ENCODE measurements at regions not wholly inside any gene's neighbourhood (a gene's known extent, or its start where the extent isn't known, plus 50 kb on each side); places are given as distances from the start of the nearest gene placed in this dataset.

DNA sequence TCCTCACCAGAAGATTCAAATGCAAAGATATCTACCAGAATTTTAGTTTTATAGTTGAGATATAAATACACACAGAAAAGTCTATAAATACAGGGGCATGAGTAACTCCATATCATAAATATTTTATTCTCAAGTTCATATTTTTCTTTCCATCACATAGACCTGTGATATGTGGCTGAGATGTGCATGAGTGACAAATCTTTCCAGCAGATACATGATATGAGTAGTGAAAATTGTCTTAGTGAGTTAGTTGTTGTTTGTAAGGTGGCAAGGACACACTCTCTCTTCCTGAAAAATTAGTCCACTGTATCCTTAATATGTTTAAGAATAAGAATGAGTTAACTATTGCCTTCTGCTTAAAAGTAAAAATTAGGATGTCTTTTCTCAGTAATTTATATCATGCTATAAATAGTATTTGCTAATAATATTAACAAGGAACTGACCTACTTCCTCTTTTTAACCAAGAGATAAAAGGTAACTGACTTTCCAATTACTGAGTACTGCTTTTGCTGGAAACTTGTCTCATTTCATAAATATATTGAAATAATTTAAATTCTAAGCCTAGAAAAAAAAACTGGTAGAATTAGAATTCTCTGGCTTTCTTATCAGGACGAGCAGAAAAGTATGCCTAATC lies 85.2 kb upstream of the SESTD1 start:
- no peak overlapping the region for H3K4me3 Mint-ChIP-seq (ENCODE audit: unreplicated experiment)
- H3K9me3 Mint-ChIP-seq (ENCODE audit: unreplicated experiment): no peaks in the 10 kb centered on the region
- H3K27me3 Mint-ChIP-seq (ENCODE audit: unreplicated experiment): no peaks in the 10 kb centered on the region
- TF ChIP-seq, protein P1, sequence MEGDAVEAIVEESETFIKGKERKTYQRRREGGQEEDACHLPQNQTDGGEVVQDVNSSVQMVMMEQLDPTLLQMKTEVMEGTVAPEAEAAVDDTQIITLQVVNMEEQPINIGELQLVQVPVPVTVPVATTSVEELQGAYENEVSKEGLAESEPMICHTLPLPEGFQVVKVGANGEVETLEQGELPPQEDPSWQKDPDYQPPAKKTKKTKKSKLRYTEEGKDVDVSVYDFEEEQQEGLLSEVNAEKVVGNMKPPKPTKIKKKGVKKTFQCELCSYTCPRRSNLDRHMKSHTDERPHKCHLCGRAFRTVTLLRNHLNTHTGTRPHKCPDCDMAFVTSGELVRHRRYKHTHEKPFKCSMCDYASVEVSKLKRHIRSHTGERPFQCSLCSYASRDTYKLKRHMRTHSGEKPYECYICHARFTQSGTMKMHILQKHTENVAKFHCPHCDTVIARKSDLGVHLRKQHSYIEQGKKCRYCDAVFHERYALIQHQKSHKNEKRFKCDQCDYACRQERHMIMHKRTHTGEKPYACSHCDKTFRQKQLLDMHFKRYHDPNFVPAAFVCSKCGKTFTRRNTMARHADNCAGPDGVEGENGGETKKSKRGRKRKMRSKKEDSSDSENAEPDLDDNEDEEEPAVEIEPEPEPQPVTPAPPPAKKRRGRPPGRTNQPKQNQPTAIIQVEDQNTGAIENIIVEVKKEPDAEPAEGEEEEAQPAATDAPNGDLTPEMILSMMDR (IDR thresholded peaks at IDR 0.05; ENCODE audit: partially characterized antibody, unreplicated experiment): no peak
- H3K36me3 Mint-ChIP-seq (ENCODE audit: unreplicated experiment): no peaks in the 10 kb centered on the region
- no peaks in the 10 kb centered on the region for H3K4me1 Mint-ChIP-seq (ENCODE audit: low read depth, unreplicated experiment)
- DNase-seq: no peak
- H3K27ac Mint-ChIP-seq (ENCODE audit: unreplicated experiment): no peak overlapping the region

- Mint-ChIP-seq H3K9me3 (ENCODE audit: unreplicated experiment) (no peaks in the 10 kb centered on the region), H3K27me3 (ENCODE audit: unreplicated experiment) (no peaks in the 10 kb centered on the region), H3K27ac (ENCODE audit: unreplicated experiment) (no peak overlapping the region), H3K36me3 (ENCODE audit: unreplicated experiment) (no peaks in the 10 kb centered on the region), H3K4me1 (ENCODE audit: low read depth, unreplicated experiment) (no peaks in the 10 kb centered on the region), H3K4me3 (ENCODE audit: unreplicated experiment) (no peak overlapping the region)
- DNase-seq: no peak
- TF ChIP-seq, protein P1 (IDR thresholded peaks at IDR 0.05; ENCODE audit: partially characterized antibody, unreplicated experiment): no peak
Observed at GRCh38 chr2:179348906-179349305, 84.3 kb upstream of the SESTD1 start.

- H3K27ac Mint-ChIP-seq (ENCODE audit: unreplicated experiment): no peak overlapping the region
- H3K4me1 Mint-ChIP-seq (ENCODE audit: low read depth, unreplicated experiment): no peaks in the 10 kb centered on the region
Observed at GRCh38 chr2:179344970-179345369, 80.3 kb upstream of the SESTD1 start.

GRCh38 chr2:179344280-179344964 lies 79.8 kb upstream of the SESTD1 start:
- no peak overlapping the region for H3K27ac Mint-ChIP-seq (ENCODE audit: unreplicated experiment)
- TF ChIP-seq, protein P1 (IDR thresholded peaks at IDR 0.05; ENCODE audit: partially characterized antibody, unreplicated experiment): no peak
- H3K4me3 Mint-ChIP-seq (ENCODE audit: unreplicated experiment): no peak overlapping the region

More at GRCh38 chr2:179344970-179345369, 80.3 kb upstream of the SESTD1 start:
- Mint-ChIP-seq H3K4me3 (ENCODE audit: unreplicated experiment) (no peak overlapping the region), H3K27me3 (ENCODE audit: unreplicated experiment) (no peaks in the 10 kb centered on the region), H3K9me3 (ENCODE audit: unreplicated experiment) (no peaks in the 10 kb centered on the region), H3K36me3 (ENCODE audit: unreplicated experiment) (no peaks in the 10 kb centered on the region)
- TF ChIP-seq, protein P1 (IDR thresholded peaks at IDR 0.05; ENCODE audit: partially characterized antibody, unreplicated experiment): no peak
- DNase-seq: no peak

GRCh38 chr2:179343945-179344279 lies 79.3 kb upstream of the SESTD1 start:
- Mint-ChIP-seq H3K27ac (ENCODE audit: unreplicated experiment) (no peak overlapping the region), H3K9me3 (ENCODE audit: unreplicated experiment) (no peaks in the 10 kb centered on the region), H3K4me3 (ENCODE audit: unreplicated experiment) (no peak overlapping the region)

More at GRCh38 chr2:179344280-179344964, 79.8 kb upstream of the SESTD1 start:
- Mint-ChIP-seq H3K36me3 (ENCODE audit: unreplicated experiment) (no peaks in the 10 kb centered on the region), H3K27me3 (ENCODE audit: unreplicated experiment) (no peaks in the 10 kb centered on the region), H3K9me3 (ENCODE audit: unreplicated experiment) (no peaks in the 10 kb centered on the region), H3K4me1 (ENCODE audit: low read depth, unreplicated experiment) (no peaks in the 10 kb centered on the region)
- no peak for DNase-seq

More at GRCh38 chr2:179343945-179344279, 79.3 kb upstream of the SESTD1 start:
- no peaks in the 10 kb centered on the region for H3K27me3 Mint-ChIP-seq (ENCODE audit: unreplicated experiment)
- TF ChIP-seq, protein P1 (IDR thresholded peaks at IDR 0.05; ENCODE audit: partially characterized antibody, unreplicated experiment): no peak
- no peaks in the 10 kb centered on the region for H3K4me1 Mint-ChIP-seq (ENCODE audit: low read depth, unreplicated experiment)
- DNase-seq: no peak
- no peaks in the 10 kb centered on the region for H3K36me3 Mint-ChIP-seq (ENCODE audit: unreplicated experiment)

Data from glutamatergic neuron (in vitro differentiated cells).